A549 (cell line): ENCODE measurements at regions not wholly inside any gene's neighbourhood (a gene's known extent, or its start where the extent isn't known, plus 50 kb on each side); places are given as distances from the start of the nearest gene placed in this dataset.

Source experiments
- BHLHE40 ChIP-seq: IDR thresholded peaks from 2 replicates; pipeline ENCODE4 v1.6.1; 2012; ENCODE audit warnings: low read depth, low read length, inconsistent platforms
- CEBPB ChIP-seq, 2 experiments: fragments of >200 bp in 1 of 2; sonication (Bioruptor Twin) in 1 of 2; formaldehyde crosslinking in 1 of 2; IDR thresholded peaks; 2 replicates each; pipeline ENCODE4 v1.6.1; 2012 to 2016
- CTCF ChIP-seq: fragments of >200 bp; sonication (Bioruptor Twin); formaldehyde crosslinking; IDR thresholded peaks from 3 replicates; pipeline ENCODE4 v1.5.1; 2016
- ELK1 ChIP-seq: fragments of 150-350 bp; IDR thresholded peaks from 2 replicates; pipeline ENCODE4 v1.6.1; 2014; ENCODE audit warnings: low read depth, mild to moderate bottlenecking, low read length
- POLR2A ChIP-seq: IDR thresholded peaks from 2 replicates; pipeline ENCODE4 v1.6.1; 2012; ENCODE audit warnings: mild to moderate bottlenecking, low read length
- ZC3H11A ChIP-seq: fragments of 450-650 bp; IDR thresholded peaks from 2 replicates; pipeline ENCODE4 v1.6.1; 2014; ENCODE audit warnings: antibody characterized with exemption, mild to moderate bottlenecking

- no peak for TF ChIP-seq CTCF
- TF ChIP-seq BHLHE40: no peak
- TF ChIP-seq POLR2A: no peak
- no peak for TF ChIP-seq ZC3H11A
- no peak for TF ChIP-seq ELK1
- no peak for TF ChIP-seq CEBPB (IDR thresholded peaks at IDR 0.05)
Measured at GRCh38 chr10:55630491-55631056, 730.5 kb downstream of the ZWINT start.
